ENCODE measurements at regions not wholly inside any gene's neighbourhood (a gene's known extent, or its start where the extent isn't known, plus 50 kb on each side); places are given as distances from the start of the nearest gene placed in this dataset.

GRCh38 chr4:52200339-52200725 lies 149.2 kb downstream of the SPATA18 start:
- no peak overlapping the region for H2AFZ ChIP-seq (ENCODE audit: low read depth, low read length)
- no TSS peak for BruUV-seq (replicated peaks)
- H3K27me3 ChIP-seq (ENCODE audit: control insufficient read depth in 2 of 2, insufficient read depth in 2 of 2, low read length in 2 of 2) = no peaks in the 10 kb centered on the region
- no peaks in the 10 kb centered on the region for H3K79me2 ChIP-seq (ENCODE audit: control insufficient read depth, insufficient read depth, low read length)
- no peak overlapping the region for H3K27ac ChIP-seq (ENCODE audit: insufficient read depth, low read depth, low read length)
- no peaks in the 10 kb centered on the region for H3K4me1 ChIP-seq (ENCODE audit: control insufficient read depth, extremely low read depth, insufficient read depth, low read length)
- TF ChIP-seq GATA2 (IDR thresholded peaks at IDR 0.05; ENCODE audit: insufficient read depth, insufficient read length, low read depth, low read length) = no peak
- no peak for TF ChIP-seq JUN (IDR thresholded peaks at IDR 0.05; ENCODE audit: borderline replicate concordance, insufficient read depth, insufficient read length, low read depth)
- no peak for TF ChIP-seq EZH2 (IDR thresholded peaks at IDR 0.05; ENCODE audit: borderline replicate concordance, low read depth, low read length, severe bottlenecking)
- no peak for TF ChIP-seq MAX (IDR thresholded peaks at IDR 0.05; ENCODE audit: insufficient read depth, insufficient read length)
- no peak for TF ChIP-seq POLR2A (IDR thresholded peaks at IDR 0.05; ENCODE audit: low read depth, low read length)
- TF ChIP-seq POLR2AphosphoS5 (IDR thresholded peaks at IDR 0.05; ENCODE audit: insufficient read depth, low read depth, low read length) = no peak
- TF ChIP-seq MYC (IDR thresholded peaks at IDR 0.05; ENCODE audit: low read depth, low read length) = no peak
- TF ChIP-seq FOS (IDR thresholded peaks at IDR 0.05; ENCODE audit: borderline replicate concordance, insufficient read depth, low read length) = no peak
- TF ChIP-seq CTCF (IDR thresholded peaks at IDR 0.05; ENCODE audit: extremely low read depth in 1 of 2, insufficient read depth in 1 of 2, low read depth in 1 of 2, low read length in 2 of 2) = no peak
- DNase-seq (ENCODE audit: low read depth, low spot score) (no peak), FAIRE-seq (no peak)
- H3K9me3 ChIP-seq (replicated peaks; ENCODE audit: control insufficient read depth, insufficient read depth, low read length) = no peaks in the 10 kb centered on the region
- ChIA-PET POLR2A (no interaction called here), CTCF (no interaction called here)
- intact Hi-C loops (cut with micrococcal nuclease) (no loop called here), dilution Hi-C loops (cut with MboI; ENCODE audit: extremely low pct_ligation_motif_present, low sequenced_read_pairs) (no loop called here)
- no peak overlapping the region for H3K4me2 ChIP-seq (ENCODE audit: insufficient read depth, low read length)
- H4K20me1 ChIP-seq (replicated peaks; ENCODE audit: control insufficient read depth, extremely low read depth, insufficient read depth, low read length) = no peaks in the 10 kb centered on the region
- H3K4me3 ChIP-seq (replicated peaks in 1 of 3; ENCODE audit: insufficient read depth in 1 of 3, low read depth in 1 of 3, low read length in 3 of 3) = no peak overlapping the region
- H3K36me3 ChIP-seq (ENCODE audit: control insufficient read depth in 2 of 2, extremely low read depth in 1 of 2, insufficient read depth in 2 of 2, low read length in 2 of 2) = no peaks in the 10 kb centered on the region
- H3K9ac ChIP-seq (replicated peaks; ENCODE audit: extremely low read depth, insufficient read depth, low read length) = no peak overlapping the region
- no peaks in the 10 kb centered on the region for H3K9me1 ChIP-seq (replicated peaks; ENCODE audit: control insufficient read depth, extremely low read depth, insufficient read depth, low read length)
